Body of pancreas (tissue), 4 donors: ENCODE measurements at regions not wholly inside any gene's neighbourhood (a gene's known extent, or its start where the extent isn't known, plus 50 kb on each side); places are given as distances from the start of the nearest gene placed in this dataset.

Experiments used
- CTCF ChIP-seq, 7 experiments: fragments of 450-650 bp in 4 of 7; fragments of 200-600 bp in 3 of 7; sonication (generic) in 3 of 7; IDR thresholded peaks; one replicate each; pipeline ENCODE4 v1.5.1; 2016 to 2019; ENCODE audit warnings: antibody characterized with exemption in 7 of 7
- POLR2A ChIP-seq, 3 donors: fragments of 450-650 bp; IDR thresholded peaks; one replicate each; pipeline ENCODE4 v1.6.1; 2016; ENCODE audit warnings: antibody characterized with exemption in 3 of 3, mild to moderate bottlenecking in 2 of 3

DNA sequence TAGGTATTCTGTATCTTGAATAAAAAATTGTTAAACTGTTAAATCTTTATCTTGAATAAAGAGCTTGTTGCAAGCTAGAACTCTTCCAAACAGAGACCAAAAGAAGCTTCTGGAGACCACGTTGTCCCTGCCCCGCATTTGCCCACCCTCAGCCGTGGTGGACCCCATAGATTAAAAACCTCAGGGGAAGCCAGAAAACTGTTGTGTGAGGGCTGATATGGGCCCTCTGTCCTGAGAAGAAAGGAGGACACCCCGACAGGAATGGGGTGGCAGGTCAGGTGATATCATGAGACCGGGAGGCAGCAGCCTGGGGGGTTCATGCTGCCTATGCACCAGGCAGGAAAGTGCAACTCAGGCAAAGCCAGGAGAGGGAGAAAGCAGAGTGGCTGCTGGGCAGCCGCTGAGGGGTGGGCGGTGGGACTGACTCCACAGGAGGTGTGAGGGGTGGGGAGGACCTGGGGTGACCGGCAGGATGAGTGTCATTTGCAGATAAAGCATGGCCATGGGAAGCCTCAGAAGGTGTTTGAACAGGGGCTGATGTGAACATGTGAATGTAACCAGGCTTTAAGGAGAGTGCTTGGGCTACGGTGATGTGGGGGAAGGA is 147.8 kb downstream of the IRF8 start:
- no peak for TF ChIP-seq CTCF (IDR thresholded peaks at IDR 0.05)
- TF ChIP-seq POLR2A (IDR thresholded peaks at IDR 0.05): no peak
